DOHH2 (cell line): ENCODE measurements at regions not wholly inside any gene's neighbourhood (a gene's known extent, or its start where the extent isn't known, plus 50 kb on each side); places are given as distances from the start of the nearest gene placed in this dataset.

Experiments
- EZH2phosphoT487 ChIP-seq: fragments of 200-600 bp; sonication (generic); IDR thresholded peaks from 2 replicates; pipeline ENCODE4 v1.6.1; 2017; ENCODE audit warnings: borderline replicate concordance, mild to moderate bottlenecking, antibody characterized with exemption, low read length, moderate library complexity, mixed read lengths
- TF ChIP-seq, protein P1 (sequence below): fragments of 200-600 bp; sonication (generic); IDR thresholded peaks from one replicate; pipeline ENCODE4 v1.5.1; 2014; ENCODE audit warnings: antibody characterized with exemption, mild to moderate bottlenecking, low read depth, low read length; ENCODE audit not compliant: poor library complexity, severe bottlenecking

DNA sequence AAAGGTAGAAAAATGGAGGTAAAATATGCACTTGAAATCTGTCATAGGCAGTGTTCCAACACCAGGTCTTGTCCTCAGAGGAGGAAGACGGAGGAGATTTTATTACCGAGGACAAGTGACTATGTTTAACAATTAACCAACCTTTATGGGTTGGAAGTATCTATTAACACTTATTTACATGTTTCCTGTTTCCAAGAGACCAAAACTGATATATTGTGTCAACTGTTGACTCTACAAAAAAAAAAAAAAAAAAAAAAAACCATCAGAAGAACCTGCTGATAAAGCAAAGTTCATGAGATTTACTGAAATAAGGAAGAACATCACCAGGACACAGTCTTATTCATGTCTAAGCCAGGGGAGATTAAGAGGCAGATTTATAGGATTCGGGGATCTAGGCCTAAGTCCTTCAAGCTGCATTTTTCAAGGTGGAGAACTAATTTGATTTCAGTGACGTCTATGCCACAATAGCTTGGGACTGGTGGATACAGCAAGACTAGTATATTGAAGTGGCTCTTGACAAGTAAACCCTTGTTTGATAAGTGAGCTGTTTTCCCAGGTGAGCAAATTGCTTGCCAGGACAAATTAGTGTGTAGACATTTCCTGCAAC, 126.6 kb upstream of the NAA20 start:
- TF ChIP-seq, protein P1, sequence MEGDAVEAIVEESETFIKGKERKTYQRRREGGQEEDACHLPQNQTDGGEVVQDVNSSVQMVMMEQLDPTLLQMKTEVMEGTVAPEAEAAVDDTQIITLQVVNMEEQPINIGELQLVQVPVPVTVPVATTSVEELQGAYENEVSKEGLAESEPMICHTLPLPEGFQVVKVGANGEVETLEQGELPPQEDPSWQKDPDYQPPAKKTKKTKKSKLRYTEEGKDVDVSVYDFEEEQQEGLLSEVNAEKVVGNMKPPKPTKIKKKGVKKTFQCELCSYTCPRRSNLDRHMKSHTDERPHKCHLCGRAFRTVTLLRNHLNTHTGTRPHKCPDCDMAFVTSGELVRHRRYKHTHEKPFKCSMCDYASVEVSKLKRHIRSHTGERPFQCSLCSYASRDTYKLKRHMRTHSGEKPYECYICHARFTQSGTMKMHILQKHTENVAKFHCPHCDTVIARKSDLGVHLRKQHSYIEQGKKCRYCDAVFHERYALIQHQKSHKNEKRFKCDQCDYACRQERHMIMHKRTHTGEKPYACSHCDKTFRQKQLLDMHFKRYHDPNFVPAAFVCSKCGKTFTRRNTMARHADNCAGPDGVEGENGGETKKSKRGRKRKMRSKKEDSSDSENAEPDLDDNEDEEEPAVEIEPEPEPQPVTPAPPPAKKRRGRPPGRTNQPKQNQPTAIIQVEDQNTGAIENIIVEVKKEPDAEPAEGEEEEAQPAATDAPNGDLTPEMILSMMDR: no peak
- TF ChIP-seq EZH2phosphoT487: no peak
